Smooth muscle cell (in vitro differentiated cells): ENCODE measurements at regions not wholly inside any gene's neighbourhood (a gene's known extent, or its start where the extent isn't known, plus 50 kb on each side); places are given as distances from the start of the nearest gene placed in this dataset.

Experiments
- DNase-seq: peaks from one replicate; lab custom pipeline; 2025; ENCODE audit not compliant: unreplicated experiment; lab: John Stamatoyannopoulos, UW
- H2AFZ ChIP-seq: fragments of 200-600 bp; sonication (generic); 2 replicates; pipeline ENCODE4 v1.6.0; 2016; ENCODE audit warnings: antibody characterized with exemption, low read depth, mild to moderate bottlenecking
- H3F3A ChIP-seq: fragments of 200-600 bp; sonication (generic); 2 replicates; pipeline ENCODE4 v1.6.0; 2017; ENCODE audit warnings: antibody characterized with exemption, low read depth
- H3K27ac ChIP-seq: fragments of 200-600 bp; sonication (generic); 2 replicates; pipeline ENCODE4 v1.5.1; 2016; ENCODE audit warnings: low read depth, mild to moderate bottlenecking
- H3K27me3 ChIP-seq: fragments of 200-600 bp; sonication (generic); 2 replicates; pipeline ENCODE4 v1.6.1; 2016; ENCODE audit warnings: low read depth, mild to moderate bottlenecking
- H3K36me3 ChIP-seq: fragments of 200-600 bp; sonication (generic); 2 replicates; pipeline ENCODE4 v1.5.1; 2016; ENCODE audit warnings: low read depth
- H3K4me1 ChIP-seq: fragments of 200-600 bp; sonication (generic); 2 replicates; pipeline ENCODE4 v1.5.1; 2016; ENCODE audit warnings: low read depth
- H3K4me2 ChIP-seq: fragments of 200-600 bp; sonication (generic); 2 replicates; pipeline ENCODE4 v1.6.0; 2016; ENCODE audit warnings: mild to moderate bottlenecking
- H3K4me3 ChIP-seq: fragments of 200-600 bp; sonication (generic); 2 replicates; pipeline ENCODE4 v1.5.1; 2016; ENCODE audit warnings: mild to moderate bottlenecking
- H3K79me2 ChIP-seq: fragments of 200-600 bp; sonication (generic); 2 replicates; pipeline ENCODE4 v1.6.0; 2016; ENCODE audit warnings: low read depth, mild to moderate bottlenecking
- H3K9ac ChIP-seq: fragments of 200-600 bp; sonication (generic); 2 replicates; pipeline ENCODE4 v1.6.0; 2016; ENCODE audit warnings: low read depth
- H3K9me3 ChIP-seq: fragments of 200-600 bp; sonication (generic); replicated peaks from 2 replicates; pipeline ENCODE4 v1.5.1; 2016; ENCODE audit warnings: low read depth
- H4K20me1 ChIP-seq: fragments of 200-600 bp; sonication (generic); 2 replicates; pipeline ENCODE4 v1.6.0; 2016; ENCODE audit warnings: low read depth
- WGBS: methylation state at CpG from one replicate; pipeline ENCODE4 v1.1.7; 2016; ENCODE audit warnings: low lambda C conversion rate; 5-methylcytosine and 5-hydroxymethylcytosine counted together
- TF ChIP-seq, protein P1 (sequence below): fragments of 200-600 bp; sonication (generic); IDR thresholded peaks from 2 replicates; pipeline ENCODE4 v1.5.1; 2017; ENCODE audit warnings: borderline replicate concordance, mild to moderate bottlenecking, antibody characterized with exemption; ENCODE audit not compliant: insufficient read depth, poor library complexity, severe bottlenecking

DNA sequence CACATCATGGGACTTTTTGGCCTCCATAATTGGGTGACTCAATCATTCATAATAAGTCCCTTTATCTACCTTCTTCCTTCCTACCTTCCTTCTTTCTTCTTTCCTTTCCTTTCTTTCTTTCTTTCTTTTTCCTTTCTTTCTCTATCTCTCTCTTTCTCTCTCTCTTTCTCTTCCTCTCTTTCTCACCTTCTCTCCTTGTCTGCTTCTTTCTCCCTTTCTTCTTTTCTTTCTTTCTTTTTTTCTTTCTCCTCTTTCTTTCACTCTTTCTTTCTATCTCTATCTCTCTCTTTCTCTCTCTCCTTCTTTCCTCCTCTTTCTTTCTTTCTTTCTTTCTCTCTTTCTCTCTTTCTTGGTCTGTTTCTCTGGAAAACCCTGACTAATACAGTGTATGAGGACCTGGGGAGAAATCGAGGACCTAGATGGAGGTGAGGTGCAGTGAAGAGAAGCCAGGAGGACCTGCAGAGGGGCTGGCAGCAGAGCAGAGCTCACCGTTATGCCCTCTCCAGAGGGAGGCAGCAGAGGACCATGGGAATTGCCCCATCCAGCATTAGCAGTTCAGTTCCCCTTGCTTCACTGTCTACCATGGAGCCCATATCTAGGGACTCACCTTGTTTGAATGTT is 52.7 kb upstream of the BTRC start:
- no peak overlapping the region for H3K9ac ChIP-seq
- no peak overlapping the region for H3K4me3 ChIP-seq
- WGBS, result 31% methylated on average over 2 of the region's 2 CpGs
- H3K36me3 ChIP-seq, result no peaks in the 10 kb centered on the region
- peaks cover 10% of the 10 kb centered on the region for H3K4me1 ChIP-seq
- H3K79me2 ChIP-seq, result no peaks in the 10 kb centered on the region
- H3K27ac ChIP-seq, result no peak overlapping the region
- H3F3A ChIP-seq, result no peaks in the 10 kb centered on the region
- no peak overlapping the region for H3K4me2 ChIP-seq
- no peak for DNase-seq
- H3K9me3 ChIP-seq, result no peaks in the 10 kb centered on the region
- H3K27me3 ChIP-seq, result peaks cover 25% of the 10 kb centered on the region
- no peak overlapping the region for H2AFZ ChIP-seq
- no peaks in the 10 kb centered on the region for H4K20me1 ChIP-seq
- TF ChIP-seq, protein P1, sequence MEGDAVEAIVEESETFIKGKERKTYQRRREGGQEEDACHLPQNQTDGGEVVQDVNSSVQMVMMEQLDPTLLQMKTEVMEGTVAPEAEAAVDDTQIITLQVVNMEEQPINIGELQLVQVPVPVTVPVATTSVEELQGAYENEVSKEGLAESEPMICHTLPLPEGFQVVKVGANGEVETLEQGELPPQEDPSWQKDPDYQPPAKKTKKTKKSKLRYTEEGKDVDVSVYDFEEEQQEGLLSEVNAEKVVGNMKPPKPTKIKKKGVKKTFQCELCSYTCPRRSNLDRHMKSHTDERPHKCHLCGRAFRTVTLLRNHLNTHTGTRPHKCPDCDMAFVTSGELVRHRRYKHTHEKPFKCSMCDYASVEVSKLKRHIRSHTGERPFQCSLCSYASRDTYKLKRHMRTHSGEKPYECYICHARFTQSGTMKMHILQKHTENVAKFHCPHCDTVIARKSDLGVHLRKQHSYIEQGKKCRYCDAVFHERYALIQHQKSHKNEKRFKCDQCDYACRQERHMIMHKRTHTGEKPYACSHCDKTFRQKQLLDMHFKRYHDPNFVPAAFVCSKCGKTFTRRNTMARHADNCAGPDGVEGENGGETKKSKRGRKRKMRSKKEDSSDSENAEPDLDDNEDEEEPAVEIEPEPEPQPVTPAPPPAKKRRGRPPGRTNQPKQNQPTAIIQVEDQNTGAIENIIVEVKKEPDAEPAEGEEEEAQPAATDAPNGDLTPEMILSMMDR, result peak; percentile 21

DNA sequence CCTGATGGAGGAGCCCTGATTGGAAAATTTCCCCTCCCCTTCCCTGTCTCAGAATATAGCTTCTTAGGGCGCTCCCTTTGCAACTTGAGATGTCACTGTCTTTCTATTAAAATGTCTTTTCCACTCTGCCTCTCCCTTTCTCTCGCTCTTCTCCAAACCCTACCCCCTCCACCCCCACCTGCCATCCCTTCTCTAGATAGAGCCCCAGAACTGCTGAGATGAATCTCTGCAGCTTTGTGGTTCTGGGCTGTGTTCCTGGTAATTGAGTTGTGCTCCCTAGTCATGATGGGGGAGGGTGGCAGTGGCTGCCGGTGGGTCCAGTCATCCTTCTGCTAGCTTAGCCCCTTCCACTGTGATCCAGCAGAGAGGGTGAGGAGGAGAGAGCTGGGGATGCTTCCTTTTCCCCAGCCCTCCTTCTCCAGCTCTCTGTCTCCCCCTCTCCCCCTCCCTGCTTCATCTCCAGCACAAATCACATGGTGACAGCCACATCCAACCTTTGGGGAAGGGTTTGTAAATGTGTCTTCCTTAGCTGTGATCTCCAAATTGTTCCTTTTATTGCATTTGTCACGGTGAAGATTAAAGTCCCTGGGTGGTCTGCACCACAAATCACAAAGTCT is 50.8 kb upstream of the BTRC start:
- Histone ChIP-seq H3K27me3 (peaks cover 26% of the 10 kb centered on the region), H2AFZ (no peak overlapping the region), H3K9ac (no peak overlapping the region), H3K27ac (no peak overlapping the region), H4K20me1 (no peaks in the 10 kb centered on the region), H3K4me3 (no peak overlapping the region), H3K36me3 (no peaks in the 10 kb centered on the region), H3K4me2 (no peak overlapping the region), H3K79me2 (no peaks in the 10 kb centered on the region), H3K9me3 (no peaks in the 10 kb centered on the region), H3F3A (no peaks in the 10 kb centered on the region), H3K4me1 (peaks cover 10% of the 10 kb centered on the region)
- DNase-seq, result no peak
- 57% methylated on average over 3 of the region's 4 CpGs for WGBS
- TF ChIP-seq, protein P1, result no peak
